GM19467 (cell line): ENCODE measurements at regions not wholly inside any gene's neighbourhood (a gene's known extent, or its start where the extent isn't known, plus 50 kb on each side); places are given as distances from the start of the nearest gene placed in this dataset.

Experiments
- ATAC-seq: cut with Tn5 transposase; IDR thresholded peaks from one replicate; pipeline ENCODE4 v1.9.1; 2021; ENCODE audit warnings: mild to moderate bottlenecking, moderate library complexity; ENCODE audit not compliant: unreplicated experiment

DNA sequence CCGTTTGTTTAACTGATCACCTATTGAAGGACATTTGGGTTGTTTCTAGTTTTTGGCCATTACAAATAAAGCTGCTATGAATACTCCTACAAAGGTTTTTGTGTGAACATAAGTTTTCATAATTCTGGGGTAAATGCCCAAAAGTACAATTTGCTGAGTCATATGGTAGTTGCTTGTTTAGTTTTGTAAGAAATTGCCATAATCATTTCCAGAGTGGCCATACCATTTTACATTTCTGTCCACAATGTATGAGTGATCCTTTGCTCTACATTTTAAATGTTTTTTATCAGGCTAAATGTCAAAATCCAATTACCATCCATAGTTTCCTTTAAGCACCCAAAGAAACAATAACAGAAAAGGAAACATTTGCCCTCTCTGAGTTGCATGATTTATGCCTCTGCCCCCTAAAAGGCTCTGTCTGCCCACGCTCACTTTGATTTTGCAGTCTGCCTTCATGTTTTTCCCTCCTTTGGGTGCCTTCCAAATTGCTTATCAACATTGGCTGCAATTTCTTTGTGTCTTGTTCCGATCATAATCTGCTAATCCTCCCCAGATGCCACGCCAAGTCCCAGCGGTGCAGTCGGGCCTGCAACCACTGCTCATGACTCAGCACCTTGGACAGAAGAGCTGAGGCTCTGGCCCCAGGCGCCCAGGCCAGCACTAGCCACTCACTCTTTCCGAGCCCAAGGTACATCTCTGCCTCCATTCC is 339.2 kb downstream of the PIK3R1 start:
- no peak for ATAC-seq

DNA sequence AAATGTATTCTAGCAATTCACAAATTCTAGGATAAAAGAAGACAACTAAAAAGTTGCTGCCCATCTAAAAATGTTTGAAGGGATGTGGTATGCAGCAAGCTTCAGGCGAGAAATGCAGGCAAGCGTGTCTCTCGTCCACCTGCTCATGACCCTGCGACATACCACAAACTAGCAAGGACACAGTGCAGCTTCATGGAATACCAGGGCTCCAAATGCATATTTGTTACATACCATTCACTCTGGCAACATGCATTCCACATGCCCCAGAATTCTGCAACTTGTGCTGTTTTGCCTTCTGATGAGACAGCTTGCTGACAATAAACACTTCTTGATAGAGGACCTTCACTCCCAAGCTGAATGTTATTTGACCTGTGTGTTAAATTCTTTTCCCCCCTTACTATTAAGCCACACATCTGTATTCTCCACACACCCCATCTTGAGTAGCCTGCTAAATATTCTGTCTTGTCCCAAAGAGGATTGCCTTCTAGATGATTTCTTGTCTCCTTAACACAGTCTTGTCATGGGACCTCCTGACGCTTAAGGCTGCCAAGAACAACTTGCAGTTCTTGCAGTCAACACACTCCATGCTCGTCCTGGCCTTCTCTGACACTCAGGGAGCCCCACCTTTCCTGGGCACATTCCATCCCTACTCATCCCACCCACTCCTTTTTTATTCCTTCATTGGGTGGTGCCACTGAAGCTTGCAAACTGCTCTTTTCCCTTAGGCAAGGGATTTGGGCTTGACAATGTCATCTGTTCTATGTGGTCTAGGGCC is 340.5 kb downstream of the PIK3R1 start:
- no peak for ATAC-seq

- no peak for ATAC-seq
Measured at GRCh38 chr5:68557162-68557936, 341.8 kb downstream of the PIK3R1 start.

DNA sequence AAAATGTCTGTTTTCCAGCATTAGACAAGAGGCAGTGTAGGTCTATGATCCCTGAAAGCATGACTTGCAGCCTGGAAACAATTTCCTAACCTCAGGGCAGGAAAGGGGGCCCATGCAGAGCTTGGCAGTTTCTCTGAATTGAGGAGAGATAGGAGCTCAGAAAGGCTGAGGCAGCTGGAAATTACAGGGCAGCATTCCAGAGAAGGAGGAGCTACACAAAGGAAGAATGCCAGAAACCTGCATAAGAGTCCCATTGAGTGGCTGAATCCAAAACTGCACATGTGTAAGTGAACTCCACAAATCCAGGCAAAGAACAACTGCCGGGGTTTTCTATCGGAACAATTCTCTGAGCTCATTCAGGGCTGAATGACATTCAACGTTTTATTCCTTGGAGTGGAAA is 346.8 kb downstream of the PIK3R1 start:
- ATAC-seq = no peak

GRCh38 chr5:68565427-68565826 is 349.9 kb downstream of the PIK3R1 start:
- ATAC-seq = no peak

- no peak for ATAC-seq
Measured at GRCh38 chr5:68576805-68577204, 361.2 kb downstream of the PIK3R1 start.

- ATAC-seq = no peak
Measured at GRCh38 chr5:68582284-68582683, 366.7 kb downstream of the PIK3R1 start.

DNA sequence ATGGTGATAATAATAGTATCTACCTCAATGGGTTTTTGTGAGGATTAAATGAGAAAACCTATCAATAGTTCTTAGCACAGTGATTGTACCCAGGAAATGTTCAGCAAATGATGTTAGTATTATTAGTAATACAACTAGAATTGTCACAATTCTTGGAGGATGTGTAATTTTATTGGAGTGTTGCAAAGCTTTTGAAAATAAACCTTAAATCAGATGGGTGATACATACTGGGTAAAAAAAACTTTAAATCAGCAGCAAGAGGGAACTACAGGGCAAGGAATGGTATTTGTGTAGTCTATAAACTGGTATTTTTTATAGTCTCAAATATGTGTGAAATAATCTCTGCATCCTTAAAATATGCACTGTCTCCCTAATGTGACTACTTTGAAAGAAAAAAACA is 371.6 kb downstream of the PIK3R1 start:
- no peak for ATAC-seq

GRCh38 chr5:68591850-68592249 is 376.3 kb downstream of the PIK3R1 start:
- ATAC-seq = no peak

DNA sequence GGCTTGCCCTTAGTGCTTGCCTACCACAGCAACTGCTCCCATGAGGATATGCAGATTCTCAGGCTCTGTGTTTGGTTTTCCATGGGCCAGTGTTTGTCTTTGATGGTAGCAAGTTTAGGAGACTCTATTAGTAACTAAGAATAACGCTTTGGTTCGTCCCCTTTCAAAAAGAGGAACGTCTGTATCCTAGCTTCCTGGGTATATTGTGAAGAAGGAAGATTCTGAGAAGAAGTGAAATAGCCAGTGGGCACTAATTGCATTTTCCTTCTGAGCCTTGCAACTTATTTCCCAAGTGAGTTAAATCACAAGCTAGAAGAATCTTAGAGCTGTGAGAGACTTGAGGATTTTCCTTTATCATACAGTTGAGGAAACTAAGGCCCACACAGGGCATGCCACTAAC is 376.8 kb downstream of the PIK3R1 start:
- ATAC-seq = no peak

GRCh38 chr5:68593211-68593671 is 377.7 kb downstream of the PIK3R1 start:
- ATAC-seq = no peak

DNA sequence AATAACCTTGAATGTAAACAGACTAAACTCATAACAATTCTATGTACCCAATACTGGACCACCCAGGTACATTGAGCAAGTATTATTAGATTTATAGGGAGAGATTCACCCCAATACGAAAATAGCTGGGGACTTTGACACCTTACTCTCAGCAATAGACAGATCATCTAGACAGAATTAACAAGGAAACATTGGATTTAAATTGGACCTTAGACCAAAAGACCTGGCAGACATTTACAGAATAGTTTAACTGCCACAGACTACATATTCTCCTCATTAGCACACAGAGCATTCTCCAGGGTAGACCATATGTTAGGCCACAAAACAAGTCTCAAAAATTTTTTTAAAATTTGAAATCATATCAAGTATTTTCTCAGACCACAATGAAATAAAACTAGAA is 397.4 kb downstream of the PIK3R1 start:
- ATAC-seq = no peak

DNA sequence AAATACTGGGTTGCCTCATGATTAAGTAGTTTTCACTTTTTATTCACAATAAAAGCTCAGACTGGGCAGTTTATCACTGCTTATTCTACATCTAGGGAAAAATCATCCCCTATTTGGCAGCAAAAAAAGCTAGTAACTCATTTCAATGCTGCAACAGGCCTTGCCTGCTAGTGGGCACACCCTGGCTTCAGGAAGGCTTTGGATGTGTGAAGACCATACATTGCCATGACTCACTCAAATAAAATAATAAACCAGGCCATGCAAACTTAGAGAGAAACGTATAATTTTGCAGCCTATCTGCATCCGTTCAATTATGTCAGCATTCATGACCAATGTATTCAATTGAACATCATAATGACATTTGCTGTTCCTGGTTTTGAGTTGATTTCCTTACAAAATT is 402.9 kb downstream of the PIK3R1 start:
- ATAC-seq = no peak

- no peak for ATAC-seq
Measured at GRCh38 chr5:68627001-68627400, 411.4 kb downstream of the PIK3R1 start.

DNA sequence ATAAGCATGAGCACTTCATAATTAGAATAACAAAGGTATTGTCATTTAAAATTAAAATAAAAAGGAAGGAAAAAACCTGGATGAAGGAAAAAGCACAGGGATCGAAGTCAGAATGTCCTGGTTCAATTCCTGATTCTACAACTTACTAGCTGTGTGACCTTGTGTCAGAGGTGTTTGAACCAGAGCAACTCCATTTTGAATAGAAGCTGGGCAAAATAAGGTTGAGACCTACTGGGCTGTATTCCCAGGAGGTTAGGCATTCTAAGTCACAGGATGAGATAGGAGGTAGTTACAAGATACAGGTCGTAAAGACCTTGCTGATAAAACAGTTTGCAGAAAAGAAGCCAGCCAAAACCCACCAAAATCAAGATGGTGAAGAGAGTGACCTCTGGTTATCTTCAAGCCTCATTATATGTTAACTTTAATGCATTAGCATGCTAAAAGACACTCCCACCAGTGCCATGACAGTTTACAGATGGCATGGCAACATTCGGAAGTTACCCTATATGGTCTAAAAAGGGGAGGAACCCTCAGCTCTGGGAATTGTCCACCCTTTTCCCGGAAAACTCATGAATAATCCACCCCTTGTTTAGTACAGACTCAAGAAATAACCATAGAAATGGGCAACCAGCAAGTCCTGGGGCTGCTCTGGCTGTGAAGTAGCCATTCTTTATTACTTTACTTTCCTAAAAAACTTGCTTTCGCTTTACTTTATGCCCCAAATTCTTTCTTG is 412.7 kb downstream of the PIK3R1 start:
- ATAC-seq = no peak

GRCh38 chr5:68630354-68630753 is 414.8 kb downstream of the PIK3R1 start:
- ATAC-seq = no peak

DNA sequence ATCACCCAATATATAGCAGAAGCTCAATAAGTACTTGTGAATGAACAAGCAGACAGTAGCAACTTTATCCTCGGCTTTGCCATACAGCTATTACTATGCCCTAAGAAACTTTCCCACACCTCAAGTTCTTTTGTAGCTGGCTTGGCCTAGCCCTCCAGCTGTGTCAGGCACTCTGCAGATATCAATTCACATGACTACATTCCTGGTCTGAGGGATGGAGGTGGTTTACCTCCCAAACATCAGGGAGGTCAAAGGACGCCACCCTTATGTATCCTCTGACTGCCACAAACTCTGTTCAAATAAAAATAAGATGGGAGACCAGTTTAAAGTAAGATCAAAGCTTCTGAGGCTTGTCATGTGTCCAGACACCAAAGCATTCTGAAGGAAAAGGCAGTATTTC is 416.3 kb downstream of the PIK3R1 start:
- ATAC-seq = no peak

GRCh38 chr5:68641211-68641610 is 425.7 kb downstream of the PIK3R1 start:
- ATAC-seq = no peak

DNA sequence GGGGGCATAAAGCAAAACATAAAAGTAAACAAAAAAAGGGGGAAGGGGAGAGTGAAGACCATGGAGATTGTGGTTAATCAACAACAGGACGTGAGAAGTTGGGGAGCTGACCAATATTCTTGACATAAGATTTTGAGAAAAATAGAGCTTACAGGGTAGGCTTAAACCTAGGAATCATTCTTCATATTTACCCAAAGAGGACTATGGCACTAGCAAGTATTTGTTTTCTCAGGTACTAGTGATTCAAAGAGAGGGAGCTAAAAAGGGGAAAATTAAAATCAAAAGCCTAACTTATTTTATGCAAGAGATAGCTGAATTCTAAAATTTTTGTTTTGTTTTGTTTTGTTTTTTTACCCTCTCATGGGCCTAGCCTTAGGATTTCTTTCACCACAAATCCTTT is 427.5 kb downstream of the PIK3R1 start:
- no peak for ATAC-seq

DNA sequence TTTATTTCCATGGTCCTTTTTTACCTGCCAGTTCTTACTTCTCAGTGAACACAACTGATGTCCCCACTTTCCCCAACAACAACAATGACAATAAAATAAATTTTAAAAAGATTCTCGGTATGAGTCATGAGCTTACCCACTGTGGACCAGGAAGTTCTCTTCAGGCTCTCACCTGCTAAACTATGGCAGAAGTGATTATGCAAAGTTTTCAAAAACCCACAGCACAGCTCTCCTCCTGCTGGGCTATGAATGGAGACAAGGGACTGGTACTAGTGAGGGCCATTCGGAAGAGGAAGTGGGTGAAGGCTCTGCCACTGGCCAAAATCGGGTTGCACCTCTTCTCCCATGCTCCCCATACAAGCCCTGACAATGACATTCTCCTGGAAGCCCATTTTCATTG is 429.4 kb downstream of the PIK3R1 start:
- ATAC-seq = peak; percentile 99

GRCh38 chr5:68646144-68646543 is 430.6 kb downstream of the PIK3R1 start:
- no peak for ATAC-seq
